ENCODE measurements at regions not wholly inside any gene's neighbourhood (a gene's known extent, or its start where the extent isn't known, plus 50 kb on each side); places are given as distances from the start of the nearest gene placed in this dataset.

GRCh38 chr18:8982416-8983183 is 119.9 kb upstream of the NDUFV2 start:
- Histone ChIP-seq H3K27me3 (ENCODE audit: insufficient read depth, poor library complexity, severe bottlenecking) (no peaks in the 10 kb centered on the region), H3K4me3 (replicated peaks; ENCODE audit: insufficient read depth, low read length) (no peak overlapping the region), H3K27ac (replicated peaks) (no peak overlapping the region)
- no peak for TF ChIP-seq SPI1 (IDR thresholded peaks at IDR 0.05; ENCODE audit: borderline replicate concordance, low read depth)
- no peak for TF ChIP-seq CTCF (IDR thresholded peaks at IDR 0.05; ENCODE audit: insufficient read depth, low read length)
- no peak for TF ChIP-seq POLR2AphosphoS5 (IDR thresholded peaks at IDR 0.05; ENCODE audit: low read depth)
- TF ChIP-seq REST (IDR thresholded peaks at IDR 0.05; ENCODE audit: insufficient replicate concordance, low read depth) = no peak
- no peak for TF ChIP-seq GABPA (IDR thresholded peaks at IDR 0.05; ENCODE audit: low read depth)
- peak in 1 of 2 experiments; percentile 24 for DNase-seq (ENCODE audit: low read depth in 1 of 2, low spot score in 1 of 2)

GRCh38 chr18:8983195-8983594 is 119.3 kb upstream of the NDUFV2 start:
- TF ChIP-seq REST (IDR thresholded peaks at IDR 0.05; ENCODE audit: insufficient replicate concordance, low read depth) (no peak), GABPA (IDR thresholded peaks at IDR 0.05; ENCODE audit: low read depth) (no peak), SPI1 (IDR thresholded peaks at IDR 0.05; ENCODE audit: borderline replicate concordance, low read depth) (no peak), POLR2AphosphoS5 (IDR thresholded peaks at IDR 0.05; ENCODE audit: low read depth) (no peak), CTCF (IDR thresholded peaks at IDR 0.05; ENCODE audit: insufficient read depth, low read length) (no peak)
- no peak overlapping the region for H3K27ac ChIP-seq (replicated peaks)
- no peak for DNase-seq (ENCODE audit: low read depth in 1 of 2, low spot score in 1 of 2)
- no peak overlapping the region for H3K4me3 ChIP-seq (replicated peaks; ENCODE audit: insufficient read depth, low read length)
- H3K27me3 ChIP-seq (ENCODE audit: insufficient read depth, poor library complexity, severe bottlenecking) = no peaks in the 10 kb centered on the region

GRCh38 chr18:8984131-8984721 is 118.3 kb upstream of the NDUFV2 start:
- no peaks in the 10 kb centered on the region for H3K27me3 ChIP-seq (ENCODE audit: insufficient read depth, poor library complexity, severe bottlenecking)
- DNase-seq (ENCODE audit: low read depth in 1 of 2, low spot score in 1 of 2) = no peak

More at GRCh38 chr18:8984131-8984721, 118.3 kb upstream of the NDUFV2 start:
- no peak overlapping the region for H3K27ac ChIP-seq (replicated peaks)
- TF ChIP-seq REST (IDR thresholded peaks at IDR 0.05; ENCODE audit: insufficient replicate concordance, low read depth) (no peak), SPI1 (IDR thresholded peaks at IDR 0.05; ENCODE audit: borderline replicate concordance, low read depth) (no peak), GABPA (IDR thresholded peaks at IDR 0.05; ENCODE audit: low read depth) (no peak), POLR2AphosphoS5 (IDR thresholded peaks at IDR 0.05; ENCODE audit: low read depth) (no peak), CTCF (IDR thresholded peaks at IDR 0.05; ENCODE audit: insufficient read depth, low read length) (no peak)
- no peak overlapping the region for H3K4me3 ChIP-seq (replicated peaks; ENCODE audit: insufficient read depth, low read length)

All from HL-60 (cell line).